Breast epithelium (tissue), 3 donors: ENCODE measurements at regions not wholly inside any gene's neighbourhood (a gene's known extent, or its start where the extent isn't known, plus 50 kb on each side); places are given as distances from the start of the nearest gene placed in this dataset.

Experiments
- POLR2A ChIP-seq: fragments of 450-650 bp; IDR thresholded peaks from one replicate; pipeline ENCODE4 v1.6.1; 2016; ENCODE audit warnings: antibody characterized with exemption, mild to moderate bottlenecking, moderate library complexity
- POLR2AphosphoS5 ChIP-seq, 3 donors: sonication (generic); formaldehyde crosslinking; IDR thresholded peaks; one replicate each; pipeline ENCODE4 v1.6.1; 2017; ENCODE audit warnings: antibody characterized with exemption in 3 of 3
- TF ChIP-seq, protein P1 (sequence below), 3 donors: fragments of 450-650 bp; IDR thresholded peaks; one replicate each; pipeline ENCODE4 v1.5.1; 2016 to 2017; ENCODE audit warnings: antibody characterized with exemption in 3 of 3, mild to moderate bottlenecking in 3 of 3, moderate library complexity in 3 of 3

DNA sequence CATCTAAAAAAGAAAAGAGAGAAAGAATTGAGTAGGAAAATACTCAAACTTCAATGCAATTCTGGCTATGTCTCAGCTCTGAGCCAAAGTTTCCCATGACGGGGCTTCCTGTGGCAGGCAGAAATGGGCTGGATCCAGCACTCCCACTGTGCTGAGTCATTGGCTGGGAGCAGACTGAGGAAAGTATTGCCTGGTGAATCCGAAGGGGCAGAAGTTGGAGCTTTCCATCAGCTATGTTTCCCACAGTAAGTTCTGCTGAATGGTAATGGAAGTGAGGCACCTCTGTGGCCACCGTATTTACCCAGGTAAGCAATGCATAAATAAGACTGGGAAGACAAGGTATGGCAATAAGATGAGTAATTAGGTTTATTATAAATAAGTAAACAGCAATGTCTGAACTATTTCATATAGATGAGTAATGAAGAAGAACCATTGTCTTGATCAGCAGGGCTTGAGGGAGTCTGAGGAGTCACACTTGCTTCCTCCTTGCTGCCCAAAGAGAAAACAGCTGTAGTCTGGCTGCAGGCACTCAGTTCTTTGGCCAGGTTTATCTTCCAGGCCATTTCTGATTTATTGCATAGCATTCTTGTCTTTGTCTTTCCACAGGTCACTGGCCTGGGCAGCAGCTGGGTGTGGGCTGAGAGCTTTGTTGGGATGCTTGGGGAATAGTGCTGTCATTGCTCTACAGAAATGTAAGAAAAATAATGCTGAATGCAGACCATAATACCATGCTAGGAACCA, 255.3 kb downstream of the DNAJB9 start:
- TF ChIP-seq POLR2A, result no peak
- TF ChIP-seq, protein P1, sequence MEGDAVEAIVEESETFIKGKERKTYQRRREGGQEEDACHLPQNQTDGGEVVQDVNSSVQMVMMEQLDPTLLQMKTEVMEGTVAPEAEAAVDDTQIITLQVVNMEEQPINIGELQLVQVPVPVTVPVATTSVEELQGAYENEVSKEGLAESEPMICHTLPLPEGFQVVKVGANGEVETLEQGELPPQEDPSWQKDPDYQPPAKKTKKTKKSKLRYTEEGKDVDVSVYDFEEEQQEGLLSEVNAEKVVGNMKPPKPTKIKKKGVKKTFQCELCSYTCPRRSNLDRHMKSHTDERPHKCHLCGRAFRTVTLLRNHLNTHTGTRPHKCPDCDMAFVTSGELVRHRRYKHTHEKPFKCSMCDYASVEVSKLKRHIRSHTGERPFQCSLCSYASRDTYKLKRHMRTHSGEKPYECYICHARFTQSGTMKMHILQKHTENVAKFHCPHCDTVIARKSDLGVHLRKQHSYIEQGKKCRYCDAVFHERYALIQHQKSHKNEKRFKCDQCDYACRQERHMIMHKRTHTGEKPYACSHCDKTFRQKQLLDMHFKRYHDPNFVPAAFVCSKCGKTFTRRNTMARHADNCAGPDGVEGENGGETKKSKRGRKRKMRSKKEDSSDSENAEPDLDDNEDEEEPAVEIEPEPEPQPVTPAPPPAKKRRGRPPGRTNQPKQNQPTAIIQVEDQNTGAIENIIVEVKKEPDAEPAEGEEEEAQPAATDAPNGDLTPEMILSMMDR (IDR thresholded peaks at IDR 0.05), result no peak
- TF ChIP-seq POLR2AphosphoS5 (IDR thresholded peaks at IDR 0.05), result no peak
